ENCODE measurements at regions not wholly inside any gene's neighbourhood (a gene's known extent, or its start where the extent isn't known, plus 50 kb on each side); places are given as distances from the start of the nearest gene placed in this dataset.

DNA sequence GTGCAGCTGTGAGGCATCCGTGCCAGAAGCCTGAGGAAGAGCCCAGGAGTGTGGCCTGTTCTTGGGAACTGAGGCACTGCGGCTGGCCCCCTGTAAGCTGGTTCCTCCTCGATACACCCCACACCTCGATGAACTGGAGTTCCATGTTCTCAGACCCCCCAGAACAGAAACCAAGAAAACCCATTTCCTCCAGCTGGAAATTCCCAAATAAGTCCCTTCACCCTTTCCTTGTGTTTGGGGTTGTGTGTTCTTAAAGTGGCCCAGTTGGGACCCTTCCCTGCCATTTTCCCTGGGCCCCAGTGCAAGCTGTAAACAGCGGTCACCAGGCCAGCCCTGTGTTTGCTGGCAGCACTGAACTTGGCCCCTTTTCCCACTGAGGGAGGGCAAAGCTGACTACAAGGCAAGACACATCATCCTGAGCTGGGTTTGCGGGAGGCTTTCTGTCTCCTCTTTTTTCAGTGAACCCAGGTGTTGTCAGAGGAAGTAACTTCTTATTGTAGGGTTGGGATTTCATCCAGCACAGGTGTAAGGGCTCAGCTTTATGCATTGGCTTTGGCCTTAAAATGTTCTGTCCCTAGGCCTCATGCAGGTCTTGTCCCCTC lies 60.1 kb upstream of the MPEG1 start:
- TF ChIP-seq, protein P1, sequence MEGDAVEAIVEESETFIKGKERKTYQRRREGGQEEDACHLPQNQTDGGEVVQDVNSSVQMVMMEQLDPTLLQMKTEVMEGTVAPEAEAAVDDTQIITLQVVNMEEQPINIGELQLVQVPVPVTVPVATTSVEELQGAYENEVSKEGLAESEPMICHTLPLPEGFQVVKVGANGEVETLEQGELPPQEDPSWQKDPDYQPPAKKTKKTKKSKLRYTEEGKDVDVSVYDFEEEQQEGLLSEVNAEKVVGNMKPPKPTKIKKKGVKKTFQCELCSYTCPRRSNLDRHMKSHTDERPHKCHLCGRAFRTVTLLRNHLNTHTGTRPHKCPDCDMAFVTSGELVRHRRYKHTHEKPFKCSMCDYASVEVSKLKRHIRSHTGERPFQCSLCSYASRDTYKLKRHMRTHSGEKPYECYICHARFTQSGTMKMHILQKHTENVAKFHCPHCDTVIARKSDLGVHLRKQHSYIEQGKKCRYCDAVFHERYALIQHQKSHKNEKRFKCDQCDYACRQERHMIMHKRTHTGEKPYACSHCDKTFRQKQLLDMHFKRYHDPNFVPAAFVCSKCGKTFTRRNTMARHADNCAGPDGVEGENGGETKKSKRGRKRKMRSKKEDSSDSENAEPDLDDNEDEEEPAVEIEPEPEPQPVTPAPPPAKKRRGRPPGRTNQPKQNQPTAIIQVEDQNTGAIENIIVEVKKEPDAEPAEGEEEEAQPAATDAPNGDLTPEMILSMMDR (IDR thresholded peaks at IDR 0.05): no peak
- TF ChIP-seq POLR2A (IDR thresholded peaks at IDR 0.05): no peak
